ENCODE measurements at regions not wholly inside any gene's neighbourhood (a gene's known extent, or its start where the extent isn't known, plus 50 kb on each side); places are given as distances from the start of the nearest gene placed in this dataset.
A peak's percentile ranks its signal among the peaks of the same experiment; 100 is the strongest.

- peak; percentile 56 for DNase-seq (ENCODE audit: low spot score)
- peaks cover 20% of the 10 kb centered on the region for H3K4me1 Mint-ChIP-seq (ENCODE audit: low read depth)
- H3K4me3 Mint-ChIP-seq (ENCODE audit: unreplicated experiment) = no peak overlapping the region
- TF ChIP-seq CTCF (IDR thresholded peaks at IDR 0.05) = no peak
- no peaks in the 10 kb centered on the region for H3K36me3 Mint-ChIP-seq (ENCODE audit: low read depth)
- no peaks in the 10 kb centered on the region for H3K9me3 Mint-ChIP-seq (ENCODE audit: low read depth)
- H3K27me3 Mint-ChIP-seq (ENCODE audit: low read depth) = no peaks in the 10 kb centered on the region
- no peak overlapping the region for H3K27ac Mint-ChIP-seq (ENCODE audit: unreplicated experiment)
Observed at GRCh38 chr2:240303896-240304745, 131.3 kb upstream of the GPC1 start.

DNA sequence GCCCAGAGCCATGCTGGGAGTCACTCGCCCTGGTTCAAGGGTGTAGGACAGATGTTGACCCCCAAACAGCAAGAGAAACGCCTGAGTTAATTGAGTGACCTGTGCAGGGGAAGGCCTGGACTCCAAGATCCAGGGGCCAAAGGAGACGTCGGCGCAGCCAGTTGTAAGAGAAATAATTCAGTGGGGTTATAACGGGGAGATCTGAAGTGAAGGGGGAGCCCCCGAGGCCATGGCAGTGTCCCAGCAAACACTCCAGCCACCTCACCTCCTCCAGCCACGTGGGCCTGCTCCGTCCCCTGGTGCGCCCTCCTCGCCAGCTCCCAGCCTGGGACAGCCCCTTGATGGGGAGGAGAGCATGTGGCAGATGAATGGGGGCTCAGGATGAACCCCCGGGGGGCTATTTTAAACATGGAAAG is 130.7 kb upstream of the GPC1 start:
- no peak overlapping the region for H3K4me3 Mint-ChIP-seq (ENCODE audit: unreplicated experiment)
- no peaks in the 10 kb centered on the region for H3K9me3 Mint-ChIP-seq (ENCODE audit: low read depth)
- peak; percentile 72 for DNase-seq (ENCODE audit: low spot score)
- no peak overlapping the region for H3K27ac Mint-ChIP-seq (ENCODE audit: unreplicated experiment)
- no peaks in the 10 kb centered on the region for H3K27me3 Mint-ChIP-seq (ENCODE audit: low read depth)
- H3K4me1 Mint-ChIP-seq (ENCODE audit: low read depth) = peaks cover 14% of the 10 kb centered on the region
- H3K36me3 Mint-ChIP-seq (ENCODE audit: low read depth) = no peaks in the 10 kb centered on the region
- TF ChIP-seq CTCF (IDR thresholded peaks at IDR 0.05) = no peak

DNA sequence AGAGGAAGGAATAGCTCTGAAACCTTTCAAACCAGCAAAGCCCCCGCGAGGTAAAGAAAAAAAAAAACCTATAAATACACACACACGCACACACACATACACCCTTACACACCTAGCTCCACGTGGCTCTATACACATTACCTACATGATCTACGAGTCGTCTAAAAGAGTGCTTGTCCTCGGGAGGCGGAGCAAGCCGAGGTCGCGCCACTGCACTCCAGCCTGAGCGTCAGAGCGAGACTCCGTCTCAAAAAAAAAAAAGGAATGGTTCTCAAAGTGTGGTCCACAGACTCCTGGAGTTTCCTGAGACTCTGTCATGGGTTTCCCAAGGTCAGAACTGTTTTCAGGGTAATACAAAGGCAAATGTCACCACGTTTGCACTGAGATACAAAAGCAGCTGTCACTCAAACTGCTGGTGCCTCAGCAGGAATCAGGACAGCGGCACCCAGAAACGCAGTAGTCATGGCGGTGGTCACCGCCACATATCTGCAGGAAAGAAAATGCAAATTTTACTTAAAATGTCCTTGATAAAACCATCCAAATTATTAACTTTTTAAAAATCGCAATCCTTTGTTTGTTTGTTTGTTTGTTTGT is 130.0 kb upstream of the GPC1 start:
- Mint-ChIP-seq H3K4me3 (ENCODE audit: unreplicated experiment) (no peak overlapping the region), H3K27me3 (ENCODE audit: low read depth) (no peaks in the 10 kb centered on the region), H3K36me3 (ENCODE audit: low read depth) (no peaks in the 10 kb centered on the region), H3K4me1 (ENCODE audit: low read depth) (peaks cover 7% of the 10 kb centered on the region), H3K9me3 (ENCODE audit: low read depth) (no peaks in the 10 kb centered on the region), H3K27ac (ENCODE audit: unreplicated experiment) (no peak overlapping the region)
- TF ChIP-seq CTCF (IDR thresholded peaks at IDR 0.05) = no peak
- DNase-seq (ENCODE audit: low spot score) = no peak

- no peak for TF ChIP-seq CTCF (IDR thresholded peaks at IDR 0.05)
- H3K9me3 Mint-ChIP-seq (ENCODE audit: low read depth) = no peaks in the 10 kb centered on the region
- DNase-seq (ENCODE audit: low spot score) = no peak
- no peaks in the 10 kb centered on the region for H3K27me3 Mint-ChIP-seq (ENCODE audit: low read depth)
- no peaks in the 10 kb centered on the region for H3K4me1 Mint-ChIP-seq (ENCODE audit: low read depth)
- H3K4me3 Mint-ChIP-seq (ENCODE audit: unreplicated experiment) = no peak overlapping the region
- H3K27ac Mint-ChIP-seq (ENCODE audit: unreplicated experiment) = no peak overlapping the region
- H3K36me3 Mint-ChIP-seq (ENCODE audit: low read depth) = no peaks in the 10 kb centered on the region
Observed at GRCh38 chr2:240306185-240306584, 129.3 kb upstream of the GPC1 start.

- H3K27me3 Mint-ChIP-seq (ENCODE audit: low read depth) = no peaks in the 10 kb centered on the region
- H3K27ac Mint-ChIP-seq (ENCODE audit: unreplicated experiment) = no peak overlapping the region
- no peak overlapping the region for H3K4me3 Mint-ChIP-seq (ENCODE audit: unreplicated experiment)
- DNase-seq (ENCODE audit: low spot score) = peak; percentile 79
- no peaks in the 10 kb centered on the region for H3K36me3 Mint-ChIP-seq (ENCODE audit: low read depth)
- no peaks in the 10 kb centered on the region for H3K9me3 Mint-ChIP-seq (ENCODE audit: low read depth)
- TF ChIP-seq CTCF (IDR thresholded peaks at IDR 0.05) = no peak
- H3K4me1 Mint-ChIP-seq (ENCODE audit: low read depth) = no peaks in the 10 kb centered on the region
Observed at GRCh38 chr2:240308111-240308651, 127.3 kb upstream of the GPC1 start.
